ENCODE measurements at regions not wholly inside any gene's neighbourhood (a gene's known extent, or its start where the extent isn't known, plus 50 kb on each side); places are given as distances from the start of the nearest gene placed in this dataset.
"Not testable (repeated sequence)": the region's sequence is repeated elsewhere in the genome, so short reads cannot be mapped to it uniquely, and the experiment has no call there.

DNA sequence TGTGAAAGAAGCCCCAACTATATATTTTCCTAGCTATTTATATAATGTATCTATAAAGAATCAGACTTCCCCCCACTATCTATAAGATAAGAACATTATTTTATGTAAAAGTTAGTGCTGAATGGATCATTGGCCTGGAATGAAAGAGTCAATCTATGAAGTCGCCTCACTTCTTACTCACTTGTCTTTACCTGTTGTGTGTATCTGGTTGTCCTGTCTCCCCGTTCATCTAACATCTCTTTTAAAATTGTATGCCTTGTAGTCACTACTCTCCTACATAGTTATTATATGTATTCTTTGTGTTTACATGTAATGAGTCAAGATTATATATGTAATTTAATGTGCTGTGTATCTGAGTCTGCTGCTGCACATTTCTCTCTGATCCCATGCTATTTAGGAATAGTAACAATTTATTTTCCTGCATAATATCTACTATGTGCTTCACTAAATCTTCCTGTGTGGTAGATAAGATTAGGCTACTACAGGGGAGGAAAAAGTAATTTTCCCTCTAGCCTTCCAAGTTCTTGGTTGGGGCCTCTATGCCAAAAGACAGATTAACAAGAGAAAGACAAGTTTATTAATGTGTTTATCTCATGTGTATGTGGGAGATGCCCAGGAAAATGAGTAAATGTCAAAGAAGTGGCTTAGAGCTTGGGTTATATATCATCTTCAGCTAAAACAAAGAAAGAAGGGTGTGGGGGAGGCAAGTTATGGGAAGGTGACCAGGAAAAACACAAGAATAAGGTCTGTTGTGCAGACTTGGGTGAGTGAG is 77.6 kb upstream of the FRMPD4 start:
- Histone ChIP-seq H3K9me3 (replicated peaks) (no peaks in the 10 kb centered on the region), H3K27me3 (no peaks in the 10 kb centered on the region), H3K4me3 (no peak overlapping the region), H3K36me3 (no peaks in the 10 kb centered on the region), H3K27ac (no peak overlapping the region), H3K4me1 (no peaks in the 10 kb centered on the region)
- no peak for DNase-seq

DNA sequence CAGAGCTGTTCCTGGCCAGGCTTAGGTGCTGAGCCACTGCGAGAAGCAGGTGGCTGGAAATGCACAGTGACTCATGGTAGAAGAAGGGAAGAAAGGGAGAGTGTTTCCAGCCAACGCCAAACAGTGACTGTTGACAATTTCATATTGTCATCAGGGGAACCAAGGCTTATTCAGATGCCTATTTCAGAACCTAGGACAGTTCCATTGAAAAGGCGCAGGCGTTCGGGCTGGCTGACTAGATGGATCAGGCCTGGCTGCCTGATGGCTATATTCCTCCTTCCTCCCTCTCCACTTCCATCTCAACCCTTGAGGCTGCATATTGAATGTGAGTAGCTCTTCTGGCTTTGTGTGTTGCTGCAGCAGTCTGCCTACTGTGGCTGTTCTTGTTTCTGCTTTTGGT is 73.0 kb upstream of the FRMPD4 start:
- no peak overlapping the region for H3K27ac ChIP-seq
- DNase-seq: peak; percentile 8 to 66
- H3K27me3 ChIP-seq: no peaks in the 10 kb centered on the region
- H3K4me1 ChIP-seq: no peaks in the 10 kb centered on the region
- no peak overlapping the region for H3K4me3 ChIP-seq
- no peaks in the 10 kb centered on the region for H3K36me3 ChIP-seq
- H3K9me3 ChIP-seq (replicated peaks): no peaks in the 10 kb centered on the region

DNA sequence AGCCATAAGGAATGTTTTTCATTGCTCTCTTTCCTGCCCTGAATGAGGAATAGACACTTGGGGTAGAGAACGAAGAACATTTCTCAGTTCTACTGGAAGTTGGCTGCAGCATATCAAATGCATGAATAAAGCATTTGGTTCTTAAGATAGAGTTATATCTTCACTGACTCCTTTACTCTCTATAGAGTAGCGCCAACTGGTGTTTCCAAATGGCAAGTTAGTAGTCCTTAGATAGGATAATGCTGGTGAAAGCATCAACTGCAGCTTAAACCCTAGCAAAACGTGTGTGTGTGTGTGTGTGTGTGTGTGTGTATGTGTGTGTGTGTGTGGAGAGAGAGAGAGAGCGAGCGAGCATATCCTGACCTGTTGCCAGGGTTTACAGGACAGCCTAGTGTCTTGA is 62.2 kb upstream of the FRMPD4 start:
- no peaks in the 10 kb centered on the region for H3K4me1 ChIP-seq
- no peak overlapping the region for H3K4me3 ChIP-seq
- no peak for DNase-seq
- no peaks in the 10 kb centered on the region for H3K9me3 ChIP-seq (replicated peaks)
- H3K36me3 ChIP-seq: no peaks in the 10 kb centered on the region
- no peak overlapping the region for H3K27ac ChIP-seq
- H3K27me3 ChIP-seq: peaks cover 4% of the 10 kb centered on the region; the same call in 1 of the 2 replicates

DNA sequence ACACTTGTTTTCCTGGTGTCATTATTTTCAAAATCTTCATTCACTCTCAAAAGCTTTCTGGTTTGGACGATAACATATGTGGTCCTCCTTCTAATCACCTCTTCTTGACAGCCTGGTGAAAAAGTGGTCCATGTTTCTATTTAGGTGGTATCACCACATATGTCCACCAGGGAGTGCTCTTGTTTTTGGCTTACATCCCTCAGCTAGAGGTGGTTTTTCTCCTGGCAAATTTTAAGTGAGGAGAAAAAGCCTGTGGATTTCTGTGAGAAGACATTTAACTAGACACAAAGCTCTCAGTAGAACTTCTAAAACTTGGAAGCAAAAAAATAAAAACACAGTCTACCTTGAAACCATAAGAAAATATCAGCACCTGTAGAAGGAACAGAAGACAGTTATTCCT is 58.0 kb upstream of the FRMPD4 start:
- Histone ChIP-seq H3K27me3 (no peaks in the 10 kb centered on the region; the same call in 1 of the 2 replicates), H3K9me3 (replicated peaks) (no peaks in the 10 kb centered on the region), H3K36me3 (no peaks in the 10 kb centered on the region), H3K4me1 (no peaks in the 10 kb centered on the region), H3K4me3 (no peak overlapping the region), H3K27ac (no peak overlapping the region)
- DNase-seq: peak; percentile 5 to 57

DNA sequence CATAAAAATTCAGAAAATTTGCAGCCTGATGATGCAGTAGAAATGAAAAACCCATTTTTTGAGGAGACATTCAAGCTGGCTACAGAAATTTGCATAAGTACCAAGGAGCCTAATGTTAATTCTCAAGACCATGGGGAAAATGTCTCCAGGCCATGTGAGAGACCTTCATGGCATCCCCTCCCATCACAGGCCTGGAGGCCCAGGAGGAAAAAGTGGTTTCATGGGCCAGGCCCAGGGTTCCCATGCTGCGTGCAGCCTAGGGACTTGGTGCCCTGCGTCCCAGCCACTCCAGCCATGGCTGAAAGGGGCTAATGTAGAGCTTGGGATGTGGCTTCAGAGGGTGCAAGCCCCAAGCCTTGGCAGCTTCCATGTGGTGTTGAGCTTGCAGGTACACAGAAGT is 55.3 kb upstream of the FRMPD4 start:
- not testable (repeated sequence) for H3K27me3 ChIP-seq; H3K9me3 ChIP-seq (replicated peaks); H3K4me1 ChIP-seq; H3K36me3 ChIP-seq; H3K4me3 ChIP-seq; H3K27ac ChIP-seq; DNase-seq
